Keratinocyte (primary cell): ENCODE measurements at regions not wholly inside any gene's neighbourhood (a gene's known extent, or its start where the extent isn't known, plus 50 kb on each side); places are given as distances from the start of the nearest gene placed in this dataset.

Source experiments
- DNase-seq: peaks from one replicate; pipeline ENCODE4 v3.0.0-alpha.2; 2011; ENCODE audit warnings: low read depth, missing footprints, low spot score
- FAIRE-seq: peaks from 2 replicates; lab custom pipeline; 2011; peaks lifted over from hg19 to GRCh38; lab: Jason Lieb, UNC
- H2AFZ ChIP-seq: 2 replicates; pipeline ENCODE4 v1.6.0; 2012; ENCODE audit warnings: low read length, control low read depth, inconsistent platforms; ENCODE audit not compliant: control insufficient read depth
- H3K27ac ChIP-seq: 2 replicates; pipeline ENCODE4 v1.5.1; 2011; ENCODE audit warnings: low read length; ENCODE audit not compliant: control insufficient read depth, insufficient read depth
- H3K27me3 ChIP-seq: 3 replicates; pipeline ENCODE4 v1.6.0; 2011; ENCODE audit warnings: low read length; ENCODE audit not compliant: control insufficient read depth, insufficient read depth; ENCODE audit errors: extremely low read depth
- H3K36me3 ChIP-seq, 2 experiments: 2 replicates in 1 of 2; 3 replicates in 1 of 2; pipeline ENCODE4 v1.5.1; 2011; ENCODE audit warnings: low read length in 2 of 2, mild to moderate bottlenecking in 1 of 2; ENCODE audit not compliant: control insufficient read depth in 2 of 2, insufficient read depth in 2 of 2; ENCODE audit errors: extremely low read depth in 1 of 2
- H3K4me1 ChIP-seq: 3 replicates; pipeline ENCODE4 v1.5.1; 2011; ENCODE audit warnings: low read length; ENCODE audit not compliant: control insufficient read depth, insufficient read depth; ENCODE audit errors: extremely low read depth
- H3K4me2 ChIP-seq: 3 replicates; pipeline ENCODE4 v1.6.0; 2011; ENCODE audit warnings: low read depth, low read length; ENCODE audit not compliant: control insufficient read depth, insufficient read depth; ENCODE audit errors: extremely low read depth
- H3K4me3 ChIP-seq, 3 experiments: fragments of 200-600 bp in 1 of 3; sonication (generic) in 1 of 3; 2 replicates in 2 of 3; 3 replicates in 1 of 3; pipeline ENCODE4 v1.5.1; 2011 to 2016; ENCODE audit warnings: low read length in 3 of 3, mild to moderate bottlenecking in 3 of 3, control low read depth in 2 of 3, inconsistent platforms in 1 of 3, low read depth in 1 of 3, mixed read lengths in 1 of 3, mixed run types in 1 of 3, moderate library complexity in 1 of 3; ENCODE audit not compliant: control insufficient read depth in 2 of 3, insufficient read depth in 2 of 3; ENCODE audit errors: extremely low read depth in 1 of 3
- H3K79me2 ChIP-seq: 2 replicates; pipeline ENCODE4 v1.6.0; 2012; ENCODE audit warnings: low read length; ENCODE audit not compliant: control insufficient read depth, insufficient read depth
- H3K9ac ChIP-seq: 3 replicates; pipeline ENCODE4 v1.6.0; 2011; ENCODE audit warnings: low read length; ENCODE audit not compliant: control insufficient read depth, insufficient read depth; ENCODE audit errors: extremely low read depth
- H3K9me1 ChIP-seq: 3 replicates; pipeline ENCODE4 v1.6.0; 2011; ENCODE audit warnings: low read length; ENCODE audit not compliant: control insufficient read depth, insufficient read depth; ENCODE audit errors: extremely low read depth
- H3K9me3 ChIP-seq: 2 replicates; pipeline ENCODE4 v1.5.1; 2012; ENCODE audit warnings: low read depth, low read length; ENCODE audit not compliant: control insufficient read depth
- H4K20me1 ChIP-seq: 3 replicates; pipeline ENCODE4 v1.6.0; 2011; ENCODE audit warnings: low read length; ENCODE audit not compliant: control insufficient read depth, insufficient read depth; ENCODE audit errors: extremely low read depth
- EZH2 ChIP-seq: IDR thresholded peaks from one replicate; pipeline ENCODE4 v1.6.1; 2012; ENCODE audit warnings: inconsistent platforms, mild to moderate bottlenecking, low read length, moderate library complexity
- dilution Hi-C: fragments of 300-500 bp; cut with MboI; formaldehyde crosslinking; loops from one replicate; pipeline ENCODE4 v1.7.0; 2020; ENCODE audit warnings: low sequenced_read_pairs; ENCODE audit not compliant: extremely low pct_ligation_motif_present
- TF ChIP-seq, protein P1 (sequence below), 3 experiments: IDR thresholded peaks in 1 of 3; conservative IDR thresholded peaks in 1 of 3; optimal IDR thresholded peaks in 1 of 3; 2 replicates in 2 of 3; 3 replicates in 1 of 3; pipeline versions ENCODE3 to v1.5.1; 2011; ENCODE audit warnings: low read length in 3 of 3, mild to moderate bottlenecking in 3 of 3, moderate library complexity in 2 of 3, control low read depth in 1 of 3, inconsistent platforms in 1 of 3; ENCODE audit not compliant: insufficient read depth in 2 of 3; ENCODE audit errors: extremely low read depth in 1 of 3

- FAIRE-seq (no peak), DNase-seq (no peak)
- no peak overlapping the region for H2AFZ ChIP-seq
- no peaks in the 10 kb centered on the region for H3K79me2 ChIP-seq
- H3K4me3 ChIP-seq: no peak overlapping the region
- no peak overlapping the region for H3K27ac ChIP-seq
- H3K27me3 ChIP-seq: peaks cover 3% of the 10 kb centered on the region
- H3K4me2 ChIP-seq: no peak overlapping the region
- H3K4me1 ChIP-seq: no peaks in the 10 kb centered on the region
- dilution Hi-C loops: no loop called here
- no peaks in the 10 kb centered on the region for H3K9me3 ChIP-seq
- H4K20me1 ChIP-seq: no peaks in the 10 kb centered on the region
- H3K9me1 ChIP-seq: no peaks in the 10 kb centered on the region
- TF ChIP-seq, protein P1, sequence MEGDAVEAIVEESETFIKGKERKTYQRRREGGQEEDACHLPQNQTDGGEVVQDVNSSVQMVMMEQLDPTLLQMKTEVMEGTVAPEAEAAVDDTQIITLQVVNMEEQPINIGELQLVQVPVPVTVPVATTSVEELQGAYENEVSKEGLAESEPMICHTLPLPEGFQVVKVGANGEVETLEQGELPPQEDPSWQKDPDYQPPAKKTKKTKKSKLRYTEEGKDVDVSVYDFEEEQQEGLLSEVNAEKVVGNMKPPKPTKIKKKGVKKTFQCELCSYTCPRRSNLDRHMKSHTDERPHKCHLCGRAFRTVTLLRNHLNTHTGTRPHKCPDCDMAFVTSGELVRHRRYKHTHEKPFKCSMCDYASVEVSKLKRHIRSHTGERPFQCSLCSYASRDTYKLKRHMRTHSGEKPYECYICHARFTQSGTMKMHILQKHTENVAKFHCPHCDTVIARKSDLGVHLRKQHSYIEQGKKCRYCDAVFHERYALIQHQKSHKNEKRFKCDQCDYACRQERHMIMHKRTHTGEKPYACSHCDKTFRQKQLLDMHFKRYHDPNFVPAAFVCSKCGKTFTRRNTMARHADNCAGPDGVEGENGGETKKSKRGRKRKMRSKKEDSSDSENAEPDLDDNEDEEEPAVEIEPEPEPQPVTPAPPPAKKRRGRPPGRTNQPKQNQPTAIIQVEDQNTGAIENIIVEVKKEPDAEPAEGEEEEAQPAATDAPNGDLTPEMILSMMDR (optimal IDR thresholded peaks at IDR 0.05 in 1 of 3, IDR thresholded peaks at IDR 0.05 in 1 of 3, conservative IDR thresholded peaks at IDR 0.05 in 1 of 3; ENCODE audit: extremely low read depth in 1 of 3, insufficient read depth in 2 of 3, low read length in 3 of 3): no peak
- no peak for TF ChIP-seq EZH2
- no peaks in the 10 kb centered on the region for H3K36me3 ChIP-seq
- H3K9ac ChIP-seq: no peak overlapping the region
These were observed 83.5 kb upstream of the RPL38 start for GRCh38 chr17:74119965-74120364.

DNA sequence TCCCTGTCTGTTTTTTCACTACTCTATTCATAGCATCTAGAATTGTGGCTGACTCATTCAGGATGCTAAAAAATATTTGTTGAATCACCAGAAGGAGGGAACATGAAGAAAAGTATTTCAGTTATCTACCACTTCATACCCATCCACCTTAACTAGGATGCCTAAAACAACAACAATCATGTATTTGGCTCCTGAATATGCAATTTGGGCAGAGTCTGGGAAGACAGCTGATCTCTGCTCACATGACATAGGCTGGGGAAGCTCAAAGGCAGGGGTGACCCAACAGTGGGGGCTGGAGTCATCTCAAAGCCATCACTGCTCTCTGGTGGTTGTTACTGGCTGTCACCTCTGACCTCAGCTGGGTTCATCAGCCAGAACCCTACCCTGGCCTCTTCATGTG, 80.1 kb upstream of the RPL38 start:
- Histone ChIP-seq H3K9me1 (no peaks in the 10 kb centered on the region), H2AFZ (no peak overlapping the region), H3K79me2 (no peaks in the 10 kb centered on the region), H3K4me2 (no peak overlapping the region), H3K27me3 (no peaks in the 10 kb centered on the region), H4K20me1 (no peaks in the 10 kb centered on the region), H3K4me1 (no peaks in the 10 kb centered on the region), H3K9ac (no peak overlapping the region), H3K4me3 (no peak overlapping the region), H3K9me3 (no peaks in the 10 kb centered on the region), H3K27ac (no peak overlapping the region), H3K36me3 (no peaks in the 10 kb centered on the region)
- dilution Hi-C loops: no loop called here
- TF ChIP-seq EZH2: no peak
- TF ChIP-seq, protein P1 (optimal IDR thresholded peaks at IDR 0.05 in 1 of 3, IDR thresholded peaks at IDR 0.05 in 1 of 3, conservative IDR thresholded peaks at IDR 0.05 in 1 of 3; ENCODE audit: extremely low read depth in 1 of 3, insufficient read depth in 2 of 3, low read length in 3 of 3): no peak
- DNase-seq: no peak
- FAIRE-seq: no peak
